ENCODE measurements at regions not wholly inside any gene's neighbourhood (a gene's known extent, or its start where the extent isn't known, plus 50 kb on each side); places are given as distances from the start of the nearest gene placed in this dataset.

DNA sequence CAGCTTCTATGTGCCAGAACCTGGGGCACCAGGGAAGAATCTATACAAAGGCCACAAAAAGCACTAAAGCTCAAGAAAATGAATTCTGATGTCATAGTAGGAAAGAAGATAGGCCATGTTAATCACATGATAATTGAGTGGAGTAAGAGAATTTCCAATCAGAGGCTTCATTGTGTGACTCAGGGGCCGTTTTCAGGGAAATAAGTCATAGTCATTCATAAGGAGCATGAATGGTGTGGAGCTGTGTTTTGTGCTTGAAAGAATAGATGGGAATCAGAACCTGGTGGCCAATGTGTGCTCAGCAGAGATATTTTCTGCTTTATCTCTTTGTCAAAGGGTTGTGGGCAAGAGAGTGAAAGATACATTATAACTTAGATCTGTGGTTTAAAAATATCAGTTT, 102.4 kb upstream of the ZDHHC15 start:
- no peak overlapping the region for H3K27ac ChIP-seq (ENCODE audit: low read depth, low read length, poor library complexity, severe bottlenecking)
- H3K36me3 ChIP-seq (ENCODE audit: insufficient read depth, low read length, poor library complexity, severe bottlenecking) = no peaks in the 10 kb centered on the region
- POLR2A ChIA-PET (ENCODE audit: low non-redundant PET) = no interaction called here
- H3K4me3 ChIP-seq (ENCODE audit: low read depth, low read length, poor library complexity, severe bottlenecking) = no peak overlapping the region
- no peaks in the 10 kb centered on the region for H3K9me3 ChIP-seq (ENCODE audit: low read depth, low read length, poor library complexity, severe bottlenecking)
- BruUV-seq (replicated peaks) = no TSS peak
- DNase-seq (ENCODE audit: low spot score) = no peak
- no peaks in the 10 kb centered on the region for H3K4me1 ChIP-seq (ENCODE audit: insufficient read depth, low read length, poor library complexity, severe bottlenecking)
- CTCF ChIA-PET = no interaction called here
- TF ChIP-seq, protein P1, sequence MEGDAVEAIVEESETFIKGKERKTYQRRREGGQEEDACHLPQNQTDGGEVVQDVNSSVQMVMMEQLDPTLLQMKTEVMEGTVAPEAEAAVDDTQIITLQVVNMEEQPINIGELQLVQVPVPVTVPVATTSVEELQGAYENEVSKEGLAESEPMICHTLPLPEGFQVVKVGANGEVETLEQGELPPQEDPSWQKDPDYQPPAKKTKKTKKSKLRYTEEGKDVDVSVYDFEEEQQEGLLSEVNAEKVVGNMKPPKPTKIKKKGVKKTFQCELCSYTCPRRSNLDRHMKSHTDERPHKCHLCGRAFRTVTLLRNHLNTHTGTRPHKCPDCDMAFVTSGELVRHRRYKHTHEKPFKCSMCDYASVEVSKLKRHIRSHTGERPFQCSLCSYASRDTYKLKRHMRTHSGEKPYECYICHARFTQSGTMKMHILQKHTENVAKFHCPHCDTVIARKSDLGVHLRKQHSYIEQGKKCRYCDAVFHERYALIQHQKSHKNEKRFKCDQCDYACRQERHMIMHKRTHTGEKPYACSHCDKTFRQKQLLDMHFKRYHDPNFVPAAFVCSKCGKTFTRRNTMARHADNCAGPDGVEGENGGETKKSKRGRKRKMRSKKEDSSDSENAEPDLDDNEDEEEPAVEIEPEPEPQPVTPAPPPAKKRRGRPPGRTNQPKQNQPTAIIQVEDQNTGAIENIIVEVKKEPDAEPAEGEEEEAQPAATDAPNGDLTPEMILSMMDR (conservative IDR thresholded peaks at IDR 0.05; ENCODE audit: low read depth, low read length) = no peak
- no peak for TF ChIP-seq EZH2 (IDR thresholded peaks at IDR 0.05; ENCODE audit: borderline replicate concordance, low read depth, low read length, poor library complexity, severe bottlenecking)
- H3K27me3 ChIP-seq (replicated peaks; ENCODE audit: insufficient read depth, low read depth, low read length, poor library complexity) = no peaks in the 10 kb centered on the region
- intact Hi-C loops (cut with micrococcal nuclease; ENCODE audit: unreplicated experiment) = no loop called here

DNA sequence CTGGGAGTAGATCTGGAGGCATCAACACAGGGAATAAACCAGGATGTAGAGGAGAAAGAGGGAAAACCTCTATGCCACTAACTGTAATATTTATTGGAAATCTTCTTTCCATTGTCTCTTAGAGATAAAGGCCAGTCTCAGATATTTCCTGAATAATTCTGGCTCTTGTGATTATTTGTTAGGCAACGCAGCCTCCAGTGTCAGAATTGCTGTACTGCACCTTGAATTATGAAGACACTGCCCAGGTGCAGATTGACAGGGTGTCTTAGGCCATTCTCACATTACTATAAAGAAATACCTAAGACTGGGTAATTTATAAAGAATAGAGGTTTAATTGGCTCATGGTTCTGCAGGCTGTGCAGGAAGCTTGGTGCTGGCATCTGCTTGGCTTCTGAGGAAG, 100.7 kb upstream of the ZDHHC15 start:
- no TSS peak for BruUV-seq (replicated peaks)
- CTCF ChIA-PET = no interaction called here

DNA sequence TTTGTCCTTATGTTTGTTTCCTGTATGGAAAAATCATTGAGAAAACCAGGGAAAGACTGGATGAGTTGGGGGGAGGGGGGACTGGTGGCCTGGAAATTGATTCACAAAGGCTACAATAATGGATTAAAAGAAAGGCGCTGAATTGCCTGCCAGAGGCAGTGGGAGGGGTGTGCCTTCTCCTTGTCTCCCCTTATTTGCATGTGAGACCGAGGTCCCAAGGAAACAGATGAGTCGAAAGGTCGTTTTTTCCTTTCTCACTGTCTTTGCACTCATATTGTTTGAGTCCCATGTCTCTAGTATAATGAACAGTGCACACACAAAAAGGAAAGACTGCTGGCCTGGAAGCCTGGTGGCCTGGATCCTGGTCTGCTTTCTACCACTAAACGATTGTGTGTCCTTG, 86.6 kb upstream of the ZDHHC15 start:
- ChIA-PET POLR2A (ENCODE audit: low non-redundant PET) (no interaction called here), CTCF (no interaction called here)
- H3K27me3 ChIP-seq (replicated peaks; ENCODE audit: insufficient read depth, low read depth, low read length, poor library complexity) = no peaks in the 10 kb centered on the region
- peaks cover 3% of the 10 kb centered on the region for H3K9me3 ChIP-seq (ENCODE audit: low read depth, low read length, poor library complexity, severe bottlenecking)
- TF ChIP-seq, protein P1 (conservative IDR thresholded peaks at IDR 0.05; ENCODE audit: low read depth, low read length) = no peak
- no peak for TF ChIP-seq EZH2 (IDR thresholded peaks at IDR 0.05; ENCODE audit: borderline replicate concordance, low read depth, low read length, poor library complexity, severe bottlenecking)
- no peaks in the 10 kb centered on the region for H3K4me1 ChIP-seq (ENCODE audit: insufficient read depth, low read length, poor library complexity, severe bottlenecking)
- no peak overlapping the region for H3K4me3 ChIP-seq (ENCODE audit: low read depth, low read length, poor library complexity, severe bottlenecking)
- DNase-seq (ENCODE audit: low spot score) = no peak
- no TSS peak for BruUV-seq (replicated peaks)
- intact Hi-C loops (cut with micrococcal nuclease; ENCODE audit: unreplicated experiment) = no loop called here
- no peak overlapping the region for H3K27ac ChIP-seq (ENCODE audit: low read depth, low read length, poor library complexity, severe bottlenecking)
- H3K36me3 ChIP-seq (ENCODE audit: insufficient read depth, low read length, poor library complexity, severe bottlenecking) = no peaks in the 10 kb centered on the region

More for the DNA sequence above, 100.7 kb upstream of the ZDHHC15 start:
- Histone ChIP-seq H3K27me3 (replicated peaks; ENCODE audit: insufficient read depth, low read depth, low read length, poor library complexity) (no peaks in the 10 kb centered on the region), H3K36me3 (ENCODE audit: insufficient read depth, low read length, poor library complexity, severe bottlenecking) (no peaks in the 10 kb centered on the region), H3K27ac (ENCODE audit: low read depth, low read length, poor library complexity, severe bottlenecking) (no peak overlapping the region), H3K4me3 (ENCODE audit: low read depth, low read length, poor library complexity, severe bottlenecking) (no peak overlapping the region), H3K4me1 (ENCODE audit: insufficient read depth, low read length, poor library complexity, severe bottlenecking) (no peaks in the 10 kb centered on the region), H3K9me3 (ENCODE audit: low read depth, low read length, poor library complexity, severe bottlenecking) (no peaks in the 10 kb centered on the region)
- intact Hi-C loops (cut with micrococcal nuclease; ENCODE audit: unreplicated experiment) = no loop called here
- POLR2A ChIA-PET (ENCODE audit: low non-redundant PET) = no interaction called here
- TF ChIP-seq, protein P1 (conservative IDR thresholded peaks at IDR 0.05; ENCODE audit: low read depth, low read length) = no peak
- TF ChIP-seq EZH2 (IDR thresholded peaks at IDR 0.05; ENCODE audit: borderline replicate concordance, low read depth, low read length, poor library complexity, severe bottlenecking) = no peak
- DNase-seq (ENCODE audit: low spot score) = no peak

Measured in A673 (cell line).